SK-N-SH (cell line): ENCODE measurements at regions not wholly inside any gene's neighbourhood (a gene's known extent, or its start where the extent isn't known, plus 50 kb on each side); places are given as distances from the start of the nearest gene placed in this dataset.

Experiments
- CHD2 ChIP-seq: fragments of 150-350 bp; IDR thresholded peaks from 2 replicates; pipeline ENCODE4 v1.6.1; 2018; ENCODE audit warnings: low read length; ENCODE audit not compliant: partially characterized antibody
- GABPA ChIP-seq: IDR thresholded peaks from 2 replicates; pipeline ENCODE4 v1.4.0; 2012; ENCODE audit warnings: low read depth, mild to moderate bottlenecking
- MAX ChIP-seq: IDR thresholded peaks from 2 replicates; pipeline ENCODE4 v1.4.0; 2012; ENCODE audit warnings: low read depth
- MXI1 ChIP-seq: IDR thresholded peaks from 2 replicates; pipeline ENCODE4 v1.6.1; 2012; ENCODE audit warnings: mild to moderate bottlenecking, low read depth, low read length, improper control_type of control experiment
- RAD21 ChIP-seq: IDR thresholded peaks from 2 replicates; pipeline ENCODE4 v1.6.1; 2012; ENCODE audit warnings: mild to moderate bottlenecking, low read length
- RFX5 ChIP-seq: IDR thresholded peaks from 2 replicates; pipeline ENCODE4 v1.6.1; 2012; ENCODE audit warnings: mild to moderate bottlenecking, improper control_type of control experiment, low read length
- TAF1 ChIP-seq: IDR thresholded peaks from 2 replicates; pipeline ENCODE4 v1.6.1; 2012; ENCODE audit warnings: low read depth, mild to moderate bottlenecking, low read length, moderate library complexity, borderline replicate concordance
- TEAD4 ChIP-seq: IDR thresholded peaks from 2 replicates; pipeline ENCODE4 v1.4.0; 2012; ENCODE audit warnings: mild to moderate bottlenecking, borderline replicate concordance; ENCODE audit not compliant: insufficient read depth
- USF1 ChIP-seq: IDR thresholded peaks from 2 replicates; pipeline ENCODE4 v1.4.0; 2012; ENCODE audit warnings: low read depth, borderline replicate concordance
- TF ChIP-seq, protein P1 (sequence below): fragments of 200-600 bp; sonication (generic); IDR thresholded peaks from 2 replicates; pipeline ENCODE4 v1.6.1; 2017; ENCODE audit warnings: antibody characterized with exemption, mild to moderate bottlenecking, moderate library complexity

DNA sequence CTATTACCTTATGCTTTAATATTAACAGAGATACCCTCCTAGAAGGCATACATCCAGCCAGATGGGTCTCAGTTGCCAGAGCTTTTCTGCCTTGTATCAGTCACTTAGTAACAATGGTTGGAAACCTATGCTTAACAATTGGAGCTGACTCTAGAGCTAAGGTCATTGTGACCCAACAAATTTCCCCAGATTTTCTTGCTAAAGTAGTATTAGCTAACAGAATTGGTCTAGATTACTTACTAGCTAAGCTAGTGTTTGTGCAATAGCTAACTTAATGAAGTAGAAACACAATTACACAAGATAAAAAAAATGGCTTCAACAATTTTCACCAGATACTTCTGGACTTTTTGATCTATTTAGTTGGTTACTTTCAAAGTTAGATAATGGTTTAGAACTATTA is 236.9 kb downstream of the NSUN3 start:
- TF ChIP-seq CHD2, result no peak
- TF ChIP-seq, protein P1, sequence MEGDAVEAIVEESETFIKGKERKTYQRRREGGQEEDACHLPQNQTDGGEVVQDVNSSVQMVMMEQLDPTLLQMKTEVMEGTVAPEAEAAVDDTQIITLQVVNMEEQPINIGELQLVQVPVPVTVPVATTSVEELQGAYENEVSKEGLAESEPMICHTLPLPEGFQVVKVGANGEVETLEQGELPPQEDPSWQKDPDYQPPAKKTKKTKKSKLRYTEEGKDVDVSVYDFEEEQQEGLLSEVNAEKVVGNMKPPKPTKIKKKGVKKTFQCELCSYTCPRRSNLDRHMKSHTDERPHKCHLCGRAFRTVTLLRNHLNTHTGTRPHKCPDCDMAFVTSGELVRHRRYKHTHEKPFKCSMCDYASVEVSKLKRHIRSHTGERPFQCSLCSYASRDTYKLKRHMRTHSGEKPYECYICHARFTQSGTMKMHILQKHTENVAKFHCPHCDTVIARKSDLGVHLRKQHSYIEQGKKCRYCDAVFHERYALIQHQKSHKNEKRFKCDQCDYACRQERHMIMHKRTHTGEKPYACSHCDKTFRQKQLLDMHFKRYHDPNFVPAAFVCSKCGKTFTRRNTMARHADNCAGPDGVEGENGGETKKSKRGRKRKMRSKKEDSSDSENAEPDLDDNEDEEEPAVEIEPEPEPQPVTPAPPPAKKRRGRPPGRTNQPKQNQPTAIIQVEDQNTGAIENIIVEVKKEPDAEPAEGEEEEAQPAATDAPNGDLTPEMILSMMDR, result no peak
- no peak for TF ChIP-seq TEAD4
- no peak for TF ChIP-seq MAX
- TF ChIP-seq TAF1, result no peak
- no peak for TF ChIP-seq MXI1
- no peak for TF ChIP-seq RFX5
- TF ChIP-seq USF1, result no peak
- TF ChIP-seq GABPA, result no peak
- no peak for TF ChIP-seq RAD21
